ENCODE measurements at regions not wholly inside any gene's neighbourhood (a gene's known extent, or its start where the extent isn't known, plus 50 kb on each side); places are given as distances from the start of the nearest gene placed in this dataset.

DNA sequence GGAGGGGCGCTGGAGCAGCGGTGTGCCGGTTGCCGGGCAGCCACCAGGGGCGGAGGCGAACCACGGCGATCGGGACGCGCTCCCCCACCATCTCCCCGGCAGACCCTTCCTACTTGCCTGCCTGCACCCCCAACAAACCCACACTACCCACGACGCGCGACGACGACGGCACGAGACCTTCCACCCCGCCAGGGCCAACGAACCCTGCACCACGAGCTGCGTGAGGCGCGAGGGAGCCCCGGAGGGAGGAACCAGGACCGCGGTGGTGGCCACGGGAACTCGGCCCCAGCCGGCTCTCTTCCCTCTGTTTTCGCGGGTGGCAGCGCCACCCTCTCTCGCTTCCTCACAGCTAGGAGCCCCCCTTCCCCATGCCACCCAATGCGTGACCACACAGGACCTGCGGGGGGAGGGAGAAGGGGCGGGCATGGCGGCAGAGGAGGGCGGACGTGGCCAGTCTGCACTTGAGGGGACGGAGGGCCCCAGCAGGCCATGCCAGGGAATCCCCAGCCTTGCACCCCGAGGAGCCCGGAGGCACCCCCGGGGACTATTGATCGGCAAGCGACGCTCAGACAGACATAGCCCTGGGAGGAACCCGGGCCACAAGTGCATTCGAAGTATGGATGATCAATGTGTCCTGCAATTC lies 1516.4 kb upstream of the DEFB115 start:
- H3K27me3 ChIP-seq (ENCODE audit: insufficient read depth), result no peaks in the 10 kb centered on the region
- H3K9me3 Mint-ChIP-seq, result peaks cover 85% of the 10 kb centered on the region
- peaks cover 4% of the 10 kb centered on the region; the same call in 1 of the 2 replicates for H3K36me3 ChIP-seq (ENCODE audit: insufficient read depth)

More for the DNA sequence above, 1516.4 kb upstream of the DEFB115 start:
- no peak for DNase-seq (ENCODE audit: low spot score)
- no peaks in the 10 kb centered on the region for H3K27me3 Mint-ChIP-seq (ENCODE audit: insufficient read depth, low read depth, poor library complexity)
- no peaks in the 10 kb centered on the region for H3K9me2 ChIP-seq (ENCODE audit: insufficient read depth)
- no peak overlapping the region for H3K4me3 ChIP-seq
- no peak for ATAC-seq
- H3K4me3 Mint-ChIP-seq, result no peak overlapping the region
- H3K36me3 Mint-ChIP-seq (ENCODE audit: low read depth), result peaks cover 19% of the 10 kb centered on the region
- H2AFZ ChIP-seq, result no peak overlapping the region
- no peak overlapping the region for H3K27ac ChIP-seq (ENCODE audit: low read depth)
- H4K20me1 ChIP-seq (replicated peaks; ENCODE audit: insufficient read depth), result no peaks in the 10 kb centered on the region
- no peaks in the 10 kb centered on the region for H3K4me1 Mint-ChIP-seq
- TF ChIP-seq ZNF114 (CRISPR knock-in tag; IDR thresholded peaks at IDR 0.05) (no peak), STAT1 (IDR thresholded peaks at IDR 0.05; ENCODE audit: unreplicated experiment) (no peak), POLR2AphosphoS5 (IDR thresholded peaks at IDR 0.05; ENCODE audit: low read depth) (no peak), ZNF331 (CRISPR knock-in tag; IDR thresholded peaks at IDR 0.05; ENCODE audit: low read depth) (no peak), EZH2 (IDR thresholded peaks at IDR 0.05; ENCODE audit: low read depth, unreplicated experiment) (no peak), EZH2phosphoT487 (IDR thresholded peaks at IDR 0.05; ENCODE audit: unreplicated experiment) (no peak), REST (IDR thresholded peaks at IDR 0.05; ENCODE audit: unreplicated experiment) (no peak), NANOG (IDR thresholded peaks at IDR 0.05; ENCODE audit: borderline replicate concordance) (no peak), JUNB (IDR thresholded peaks at IDR 0.05; ENCODE audit: unreplicated experiment) (no peak), CREB1 (CRISPR knock-in tag; IDR thresholded peaks at IDR 0.05; ENCODE audit: low read depth) (no peak), ZNF462 (CRISPR knock-in tag; IDR thresholded peaks at IDR 0.05) (no peak)
- TF ChIP-seq, protein P1, sequence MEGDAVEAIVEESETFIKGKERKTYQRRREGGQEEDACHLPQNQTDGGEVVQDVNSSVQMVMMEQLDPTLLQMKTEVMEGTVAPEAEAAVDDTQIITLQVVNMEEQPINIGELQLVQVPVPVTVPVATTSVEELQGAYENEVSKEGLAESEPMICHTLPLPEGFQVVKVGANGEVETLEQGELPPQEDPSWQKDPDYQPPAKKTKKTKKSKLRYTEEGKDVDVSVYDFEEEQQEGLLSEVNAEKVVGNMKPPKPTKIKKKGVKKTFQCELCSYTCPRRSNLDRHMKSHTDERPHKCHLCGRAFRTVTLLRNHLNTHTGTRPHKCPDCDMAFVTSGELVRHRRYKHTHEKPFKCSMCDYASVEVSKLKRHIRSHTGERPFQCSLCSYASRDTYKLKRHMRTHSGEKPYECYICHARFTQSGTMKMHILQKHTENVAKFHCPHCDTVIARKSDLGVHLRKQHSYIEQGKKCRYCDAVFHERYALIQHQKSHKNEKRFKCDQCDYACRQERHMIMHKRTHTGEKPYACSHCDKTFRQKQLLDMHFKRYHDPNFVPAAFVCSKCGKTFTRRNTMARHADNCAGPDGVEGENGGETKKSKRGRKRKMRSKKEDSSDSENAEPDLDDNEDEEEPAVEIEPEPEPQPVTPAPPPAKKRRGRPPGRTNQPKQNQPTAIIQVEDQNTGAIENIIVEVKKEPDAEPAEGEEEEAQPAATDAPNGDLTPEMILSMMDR (conservative IDR thresholded peaks at IDR 0.05; ENCODE audit: low read depth in 2 of 2), result no peak
- TF ChIP-seq, protein P2, sequence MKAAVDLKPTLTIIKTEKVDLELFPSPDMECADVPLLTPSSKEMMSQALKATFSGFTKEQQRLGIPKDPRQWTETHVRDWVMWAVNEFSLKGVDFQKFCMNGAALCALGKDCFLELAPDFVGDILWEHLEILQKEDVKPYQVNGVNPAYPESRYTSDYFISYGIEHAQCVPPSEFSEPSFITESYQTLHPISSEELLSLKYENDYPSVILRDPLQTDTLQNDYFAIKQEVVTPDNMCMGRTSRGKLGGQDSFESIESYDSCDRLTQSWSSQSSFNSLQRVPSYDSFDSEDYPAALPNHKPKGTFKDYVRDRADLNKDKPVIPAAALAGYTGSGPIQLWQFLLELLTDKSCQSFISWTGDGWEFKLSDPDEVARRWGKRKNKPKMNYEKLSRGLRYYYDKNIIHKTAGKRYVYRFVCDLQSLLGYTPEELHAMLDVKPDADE (IDR thresholded peaks at IDR 0.05), result no peak
- H3K79me2 ChIP-seq (replicated peaks; ENCODE audit: insufficient read depth), result no peaks in the 10 kb centered on the region
- no peaks in the 10 kb centered on the region for H3F3A ChIP-seq (replicated peaks; ENCODE audit: low read depth)
- H3K27ac Mint-ChIP-seq, result no peak overlapping the region
- H3K4me2 ChIP-seq, result no peak overlapping the region
- H3K4me1 ChIP-seq (ENCODE audit: insufficient read depth), result no peaks in the 10 kb centered on the region

Measured in GM23338 (cell line).